Lung (tissue), 11 donors: ENCODE measurements at regions not wholly inside any gene's neighbourhood (a gene's known extent, or its start where the extent isn't known, plus 50 kb on each side); places are given as distances from the start of the nearest gene placed in this dataset.

Experiments
- ATAC-seq: fragments of 200-7000 bp; cut with Tn5 transposase; one replicate; pipeline ENCODE4 v1.9.1; 2020; ENCODE audit warnings: moderate number of reproducible peaks; ENCODE audit not compliant: insufficient read depth, low FRiP score
- DNase-seq, 3 donors: peaks; one replicate each; pipeline ENCODE4 v3.0.0-alpha.2; 2013 to 2017
- H3K27ac ChIP-seq, 2 donors: one replicate each; pipeline ENCODE4 v1.5.1; 2013; ENCODE audit warnings: mild to moderate bottlenecking in 2 of 2, moderate library complexity in 2 of 2, control low read depth in 1 of 2, inconsistent platforms in 1 of 2, low read depth in 1 of 2, low read length in 1 of 2
- H3K27me3 ChIP-seq, 3 donors: one replicate each; pipeline ENCODE4 v1.5.1; 2013; ENCODE audit warnings: low read length in 2 of 3; ENCODE audit not compliant: control insufficient read depth in 3 of 3, insufficient read depth in 3 of 3
- H3K36me3 ChIP-seq, 4 donors: one replicate each; pipeline ENCODE4 v1.5.1; 2013; ENCODE audit warnings: low read length in 4 of 4, mild to moderate bottlenecking in 1 of 4, moderate library complexity in 1 of 4; ENCODE audit not compliant: control insufficient read depth in 4 of 4, insufficient read depth in 4 of 4
- H3K4me1 ChIP-seq, 5 donors: one replicate each; pipeline ENCODE4 v1.5.1; 2013; ENCODE audit warnings: low read length in 5 of 5, mild to moderate bottlenecking in 2 of 5, moderate library complexity in 1 of 5; ENCODE audit not compliant: control insufficient read depth in 5 of 5, insufficient read depth in 5 of 5
- H3K4me3 ChIP-seq: one replicate; pipeline ENCODE4 v1.5.1; 2013; ENCODE audit warnings: mild to moderate bottlenecking, control low read depth, moderate library complexity
- H3K9ac ChIP-seq, 2 donors: one replicate each; pipeline ENCODE4 v1.5.1; 2013; ENCODE audit warnings: low read length in 2 of 2, control low read depth in 1 of 2; ENCODE audit not compliant: insufficient read depth in 1 of 2
- H3K9me3 ChIP-seq, 4 donors: one replicate each; pipeline ENCODE4 v1.5.1; 2013; ENCODE audit warnings: low read length in 3 of 4, mild to moderate bottlenecking in 1 of 4, moderate library complexity in 1 of 4; ENCODE audit not compliant: control insufficient read depth in 4 of 4, insufficient read depth in 3 of 4
- WGBS, 2 donors: extraction: QIAGEN DNeasy Blood & Tissue Kit; methylation state at CpG; one replicate each; pipeline ENCODE4 v1.1.7; 2013; 5-methylcytosine and 5-hydroxymethylcytosine counted together
- TF ChIP-seq, protein P1 (sequence below): IDR thresholded peaks from 2 replicates; pipeline ENCODE4 v1.5.1; 2012; ENCODE audit warnings: mild to moderate bottlenecking; ENCODE audit errors: control extremely low read depth, extremely low read depth
- donor health status: control.
- donor health status: control.
- donor health status: Bipolar disorder and iron deficiency.
- donor health status: healthy.
- donor health status: DM: yes; HTN: yes; CAD: no.

- H3K4me3 ChIP-seq = no peak overlapping the region
- no peak for ATAC-seq
- no peak overlapping the region for H3K9ac ChIP-seq
- no peaks in the 10 kb centered on the region for H3K36me3 ChIP-seq
- no peaks in the 10 kb centered on the region for H3K4me1 ChIP-seq
- no peak for DNase-seq
- TF ChIP-seq, protein P1, sequence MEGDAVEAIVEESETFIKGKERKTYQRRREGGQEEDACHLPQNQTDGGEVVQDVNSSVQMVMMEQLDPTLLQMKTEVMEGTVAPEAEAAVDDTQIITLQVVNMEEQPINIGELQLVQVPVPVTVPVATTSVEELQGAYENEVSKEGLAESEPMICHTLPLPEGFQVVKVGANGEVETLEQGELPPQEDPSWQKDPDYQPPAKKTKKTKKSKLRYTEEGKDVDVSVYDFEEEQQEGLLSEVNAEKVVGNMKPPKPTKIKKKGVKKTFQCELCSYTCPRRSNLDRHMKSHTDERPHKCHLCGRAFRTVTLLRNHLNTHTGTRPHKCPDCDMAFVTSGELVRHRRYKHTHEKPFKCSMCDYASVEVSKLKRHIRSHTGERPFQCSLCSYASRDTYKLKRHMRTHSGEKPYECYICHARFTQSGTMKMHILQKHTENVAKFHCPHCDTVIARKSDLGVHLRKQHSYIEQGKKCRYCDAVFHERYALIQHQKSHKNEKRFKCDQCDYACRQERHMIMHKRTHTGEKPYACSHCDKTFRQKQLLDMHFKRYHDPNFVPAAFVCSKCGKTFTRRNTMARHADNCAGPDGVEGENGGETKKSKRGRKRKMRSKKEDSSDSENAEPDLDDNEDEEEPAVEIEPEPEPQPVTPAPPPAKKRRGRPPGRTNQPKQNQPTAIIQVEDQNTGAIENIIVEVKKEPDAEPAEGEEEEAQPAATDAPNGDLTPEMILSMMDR = no peak
- peaks cover 0 to 2% (median 0%) of the 10 kb centered on the region in 4 donors for H3K9me3 ChIP-seq
- no peak overlapping the region for H3K27ac ChIP-seq
- no peaks in the 10 kb centered on the region for H3K27me3 ChIP-seq
- 87 to 92% methylated on average over 8 of the region's 8 CpGs for WGBS, 2 donors
Measured at GRCh38 chr2:103265521-103265920, 503.7 kb downstream of the TMEM182 start.

DNA sequence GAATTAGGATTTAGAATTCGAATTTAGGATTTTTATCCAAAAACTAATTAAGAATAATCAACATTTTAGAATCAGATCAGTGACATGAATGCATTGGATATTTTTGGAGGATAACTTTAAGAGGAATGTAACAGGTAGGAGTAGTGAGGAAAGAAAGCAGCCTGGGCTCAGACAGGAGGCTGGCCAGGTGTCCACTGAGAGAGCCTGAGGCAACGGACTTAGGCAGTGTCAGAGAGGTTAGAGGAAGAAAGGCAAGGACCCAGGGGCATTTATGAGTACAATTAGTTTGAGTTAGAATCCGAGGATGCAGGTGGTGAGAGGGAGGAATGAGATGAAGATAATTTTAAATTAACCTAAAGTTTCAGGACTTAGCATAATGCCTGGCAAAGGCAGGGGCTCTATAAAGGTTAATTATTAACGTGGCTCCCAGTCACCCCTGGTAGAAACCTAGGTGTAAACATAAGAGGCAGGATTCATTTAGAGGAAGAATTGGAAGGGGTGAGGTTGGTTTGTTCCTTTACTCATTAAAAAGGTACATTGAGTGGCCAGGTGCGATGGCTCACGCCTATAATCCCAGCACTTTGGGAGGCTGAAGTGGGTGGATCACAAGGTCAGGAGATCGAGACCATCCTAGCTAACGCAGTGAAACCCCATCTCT is 507.1 kb downstream of the TMEM182 start:
- Histone ChIP-seq H3K4me3 (no peak overlapping the region), H3K9me3 (no peaks in the 10 kb centered on the region), H3K9ac (no peak overlapping the region), H3K27ac (no peak overlapping the region), H3K27me3 (no peaks in the 10 kb centered on the region), H3K36me3 (no peaks in the 10 kb centered on the region), H3K4me1 (no peaks in the 10 kb centered on the region)
- TF ChIP-seq, protein P1 = no peak
- ATAC-seq (no peak), DNase-seq (no peak)
- WGBS, 2 donors = 70 to 91% methylated on average over 8 of the region's 8 CpGs

GRCh38 chr2:103276869-103277268 is 515.0 kb downstream of the TMEM182 start:
- Histone ChIP-seq H3K9me3 (no peaks in the 10 kb centered on the region), H3K9ac (no peak overlapping the region), H3K27me3 (no peaks in the 10 kb centered on the region), H3K27ac (no peak overlapping the region), H3K4me3 (no peak overlapping the region), H3K36me3 (no peaks in the 10 kb centered on the region), H3K4me1 (no peaks in the 10 kb centered on the region)
- ATAC-seq (no peak), DNase-seq (no peak)
- TF ChIP-seq, protein P1 = no peak
- 90 to 91% methylated on average over 2 of the region's 2 CpGs for WGBS, 2 donors

- WGBS, 2 donors = 72 to 84% methylated on average over 4 of the region's 4 CpGs
- no peak overlapping the region for H3K27ac ChIP-seq
- H3K9me3 ChIP-seq = no peaks in the 10 kb centered on the region
- H3K36me3 ChIP-seq = no peaks in the 10 kb centered on the region
- no peak for ATAC-seq
- peaks cover 0 to 2% (median 0%) of the 10 kb centered on the region in 3 donors for H3K27me3 ChIP-seq
- TF ChIP-seq, protein P1 = no peak
- H3K4me3 ChIP-seq = no peak overlapping the region
- no peaks in the 10 kb centered on the region for H3K4me1 ChIP-seq
- H3K9ac ChIP-seq = no peak overlapping the region
- DNase-seq = no peak
Measured at GRCh38 chr2:103284750-103285149, 522.9 kb downstream of the TMEM182 start.
